ENCODE measurements at regions not wholly inside any gene's neighbourhood (a gene's known extent, or its start where the extent isn't known, plus 50 kb on each side); places are given as distances from the start of the nearest gene placed in this dataset.
"Not testable (repeated sequence)": the region's sequence is repeated elsewhere in the genome, so short reads cannot be mapped to it uniquely, and the experiment has no call there.

DNA sequence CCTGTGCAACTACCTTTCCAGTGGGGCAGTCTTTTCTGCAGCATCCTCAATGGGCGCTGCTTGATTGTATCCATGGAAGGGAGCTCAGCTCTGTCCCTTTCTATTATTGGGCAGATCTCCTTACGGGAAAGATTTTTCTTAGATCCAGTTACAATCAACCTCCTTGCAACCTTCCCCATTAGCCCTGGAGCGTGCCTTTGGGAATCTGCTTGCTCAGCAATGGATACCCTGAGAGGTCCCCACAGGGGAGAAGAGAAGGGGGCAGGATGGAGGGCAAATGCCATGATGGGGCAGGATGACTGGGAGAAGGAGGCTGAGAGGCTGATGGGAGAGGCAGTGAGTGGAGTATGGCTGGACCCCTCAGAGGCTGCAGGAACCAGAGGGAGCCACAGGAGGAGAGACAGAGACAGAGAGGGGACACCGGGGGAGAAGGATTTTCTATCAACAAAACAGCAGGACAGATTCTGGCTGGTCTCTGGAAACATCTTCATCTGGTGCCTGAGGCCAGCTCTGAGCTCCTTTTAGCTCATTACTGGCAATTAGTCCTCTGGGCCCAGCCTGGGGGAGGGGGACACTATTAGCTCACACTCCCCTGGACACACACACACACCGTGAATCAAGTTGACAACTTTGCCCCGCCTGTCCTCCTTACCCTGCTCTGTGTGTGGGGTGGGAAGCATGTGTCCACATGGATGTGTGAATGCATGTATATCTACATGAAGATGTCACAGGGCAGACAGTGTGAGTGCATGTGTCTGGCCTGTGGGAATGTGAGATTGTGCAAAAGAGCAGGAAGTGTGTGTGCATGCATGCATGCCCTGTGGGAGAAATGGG is 80.8 kb upstream of the PAX2 start:
- no peak for DNase-seq

DNA sequence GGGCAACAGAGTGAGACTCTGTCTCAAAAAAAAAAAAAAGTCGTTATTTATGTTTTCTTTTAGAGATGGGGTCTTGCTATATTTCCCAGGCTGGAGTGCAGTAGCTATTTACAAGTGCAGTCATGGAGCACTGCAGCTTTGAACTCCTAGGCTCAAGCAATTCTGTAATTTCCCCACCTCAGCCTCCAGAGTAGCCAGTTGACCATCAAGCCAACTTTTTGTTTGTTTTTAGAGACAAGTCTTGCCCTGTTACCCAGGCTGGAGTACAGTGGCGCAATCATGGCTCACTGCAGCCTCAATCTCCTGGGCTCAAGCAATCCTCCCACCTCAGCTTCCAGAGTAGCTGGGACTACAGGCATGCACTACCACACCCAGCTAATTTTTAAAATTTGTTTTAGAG is 78.7 kb upstream of the PAX2 start:
- DNase-seq: not testable (repeated sequence)

DNA sequence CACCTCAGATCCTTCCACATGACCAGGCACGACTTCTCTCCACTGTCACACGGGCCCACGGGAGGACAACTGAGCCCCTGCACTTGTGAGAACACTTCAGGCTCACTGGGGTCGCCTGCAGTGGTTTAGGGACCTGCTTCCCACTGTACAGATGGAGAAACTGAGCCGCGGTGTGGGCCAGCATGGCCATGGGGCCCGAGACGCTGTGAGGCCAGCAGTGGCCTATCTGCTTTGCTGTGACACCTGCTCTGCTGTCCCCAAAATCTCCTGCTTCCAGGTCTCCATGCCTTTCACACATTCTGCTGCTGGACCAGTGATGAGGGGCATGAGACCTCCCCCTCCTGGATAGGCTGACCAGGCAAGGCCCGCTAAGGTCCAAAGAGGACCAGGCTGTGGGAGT is 75.8 kb upstream of the PAX2 start:
- no peak for DNase-seq

DNA sequence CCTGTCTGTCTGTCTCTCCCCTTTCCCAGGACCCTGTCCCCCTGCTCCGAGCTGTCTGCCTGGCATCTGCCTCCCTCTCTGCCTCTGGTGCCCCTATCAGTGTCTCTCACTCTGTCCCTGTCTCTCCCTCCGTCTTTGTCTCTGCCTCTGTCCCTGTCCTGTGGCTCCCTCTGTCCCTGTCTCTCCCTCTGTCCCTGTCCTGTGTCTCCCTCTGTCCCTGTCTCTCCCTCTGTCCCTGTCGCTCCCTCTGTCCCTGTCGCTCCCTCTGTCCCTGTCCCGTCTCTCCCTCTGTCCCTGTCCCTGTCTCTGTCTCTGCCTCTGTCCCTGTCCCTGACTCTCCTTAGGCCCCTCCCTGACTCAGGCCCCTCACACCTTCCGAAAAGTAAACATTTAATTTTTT is 75.0 kb upstream of the PAX2 start:
- no peak for DNase-seq

DNA sequence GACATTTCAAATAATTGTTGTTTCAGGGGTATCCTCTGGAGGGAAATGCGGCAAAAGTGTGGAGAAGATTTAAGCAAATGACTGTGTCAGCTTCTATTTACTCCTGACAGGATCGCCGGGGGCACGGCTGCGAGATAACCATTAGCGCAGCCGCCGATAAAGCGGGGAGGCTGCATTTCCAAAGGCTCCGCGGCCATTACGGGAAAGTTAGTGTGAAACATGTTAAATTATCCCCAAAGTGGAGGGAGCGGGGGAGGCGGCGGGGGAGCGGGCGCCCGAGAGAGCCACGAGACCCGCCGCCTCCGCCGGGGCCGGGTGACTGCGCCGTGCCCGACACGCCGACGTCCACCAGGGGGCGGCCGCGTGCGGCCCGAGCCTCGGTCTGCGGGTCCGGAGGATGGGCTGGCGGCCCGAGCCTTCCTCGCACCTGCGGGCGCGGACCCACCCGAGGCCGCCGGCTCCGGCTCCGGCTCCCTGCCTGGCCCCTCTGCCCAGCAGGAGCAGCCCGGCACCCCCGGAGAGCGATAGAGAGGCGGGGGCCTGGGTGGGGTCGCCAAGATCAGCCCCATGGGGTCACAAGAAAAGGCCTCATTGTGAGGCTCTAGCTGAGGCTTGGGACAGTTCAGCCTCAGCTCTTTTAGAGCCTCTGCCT is 74.4 kb upstream of the PAX2 start:
- DNase-seq: no peak

DNA sequence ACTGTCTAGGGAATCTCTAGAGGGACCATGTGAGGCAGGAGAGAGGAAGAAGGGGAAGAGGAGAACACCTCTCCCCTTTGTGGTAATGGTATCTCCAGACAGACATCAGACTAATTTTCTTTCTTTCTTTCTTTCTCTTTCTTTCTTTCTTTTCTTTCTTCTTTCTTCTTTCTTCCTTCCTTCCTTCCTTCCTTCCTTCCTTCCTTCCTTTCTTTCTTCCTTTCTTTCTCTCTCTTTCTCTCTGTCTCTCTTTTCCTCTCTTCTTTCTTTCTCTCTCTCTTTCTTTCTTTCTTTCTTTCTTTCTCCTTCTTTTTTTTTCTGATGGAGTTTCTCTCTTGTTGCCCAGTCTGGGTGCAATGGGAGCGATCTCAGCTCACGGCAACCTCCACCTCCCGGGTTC is 73.2 kb upstream of the PAX2 start:
- DNase-seq: no peak

DNA sequence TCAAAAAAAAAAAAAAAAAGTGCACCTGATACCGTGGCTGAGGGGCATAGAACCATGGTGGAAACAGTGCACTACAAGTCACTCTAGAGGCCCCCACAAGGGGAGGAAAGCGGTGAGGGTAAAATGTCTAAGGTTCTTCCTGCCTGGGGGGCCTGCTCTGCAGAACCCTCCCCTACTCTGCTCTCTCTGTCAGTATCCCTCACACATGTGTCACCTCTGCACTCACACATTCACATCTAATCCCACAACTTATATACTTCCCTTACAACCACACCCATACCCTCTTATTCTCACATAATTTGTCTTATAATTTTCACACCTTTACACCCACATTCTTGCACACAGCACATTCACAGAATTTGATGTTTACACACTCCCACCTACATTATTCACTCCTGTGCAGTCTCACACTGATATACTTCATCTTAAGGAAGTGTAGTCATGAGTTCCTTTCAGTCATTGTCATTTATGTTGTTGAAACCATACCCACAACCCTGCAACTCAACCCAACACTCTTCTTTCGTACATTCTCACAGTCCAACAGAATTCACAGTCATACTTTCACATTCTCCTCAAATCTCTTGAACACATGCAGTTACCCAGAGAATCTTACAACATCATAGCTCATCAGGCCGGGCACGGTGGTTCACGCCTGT is 68.0 kb upstream of the PAX2 start:
- DNase-seq: no peak

DNA sequence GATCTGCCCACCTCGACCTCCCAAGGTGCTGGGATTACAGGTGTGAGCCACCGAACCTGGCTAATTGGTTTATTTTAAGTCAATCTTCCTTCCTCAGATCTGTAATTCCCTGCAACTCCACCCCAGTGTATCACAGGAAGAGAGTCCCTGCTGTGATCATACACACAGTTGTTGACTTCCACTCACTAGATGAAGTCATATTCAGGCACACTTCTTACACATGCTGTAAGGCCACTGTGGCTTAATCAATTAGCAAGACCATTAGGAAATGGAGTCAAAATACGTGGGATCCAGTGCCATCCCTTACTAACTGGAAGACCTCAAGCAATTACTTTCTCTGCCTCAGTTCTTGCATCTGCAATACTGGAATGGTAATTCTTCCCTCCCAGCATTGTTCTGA is 66.1 kb upstream of the PAX2 start:
- no peak for DNase-seq

DNA sequence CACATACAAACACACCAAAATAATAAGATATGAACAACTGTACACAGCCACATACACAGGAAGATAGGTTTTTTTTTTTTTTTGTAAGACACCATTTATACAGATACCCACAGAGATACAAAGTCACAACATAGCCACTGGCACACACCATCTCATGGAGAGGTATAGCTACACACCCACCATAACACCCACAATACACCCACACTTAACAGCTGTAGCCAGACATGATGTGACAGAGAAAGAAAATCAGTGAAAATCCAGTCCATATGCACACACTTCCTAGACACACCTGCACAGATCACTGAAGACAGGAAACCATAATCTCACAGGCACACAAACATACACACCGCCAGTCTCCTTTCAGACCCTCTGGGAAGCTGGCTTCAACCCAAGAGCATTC is 62.4 kb upstream of the PAX2 start:
- DNase-seq: no peak

DNA sequence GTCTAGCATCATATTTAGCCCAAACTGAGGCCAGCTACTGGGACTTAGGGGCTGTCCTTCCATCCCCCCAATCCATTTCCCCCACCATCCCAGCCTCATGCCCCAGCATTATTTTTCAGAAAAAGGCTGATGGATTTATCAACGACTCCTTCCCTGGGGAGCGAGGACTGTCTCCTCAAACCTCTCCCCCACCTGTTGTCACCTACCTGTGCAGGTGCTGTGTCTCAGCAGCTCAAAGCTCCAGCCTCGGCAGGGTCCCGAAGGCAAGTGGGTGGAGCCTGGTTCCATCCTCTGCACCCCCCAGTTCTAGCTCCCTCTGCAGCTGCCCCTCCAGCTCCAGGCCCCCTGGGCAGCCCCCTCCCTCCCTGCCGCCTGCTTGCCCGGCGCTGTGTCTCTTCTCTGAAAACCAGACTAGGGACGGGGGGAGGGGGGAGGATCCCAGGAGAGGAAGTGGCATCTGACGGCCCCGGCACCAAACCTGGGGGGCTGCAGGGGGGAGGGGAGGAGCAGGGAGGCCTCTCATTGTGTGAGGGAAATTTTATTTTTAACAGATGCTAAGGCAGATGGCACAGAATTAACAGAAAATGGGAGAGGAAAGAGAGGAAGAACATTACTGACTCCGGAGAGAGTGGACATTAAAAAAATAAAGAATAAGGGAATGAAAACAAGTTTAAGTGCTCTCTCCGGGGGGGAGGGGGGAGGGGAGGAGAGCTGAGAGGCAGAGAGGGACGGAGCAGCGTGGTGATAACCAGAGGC is 61.7 kb upstream of the PAX2 start:
- DNase-seq: no peak

DNA sequence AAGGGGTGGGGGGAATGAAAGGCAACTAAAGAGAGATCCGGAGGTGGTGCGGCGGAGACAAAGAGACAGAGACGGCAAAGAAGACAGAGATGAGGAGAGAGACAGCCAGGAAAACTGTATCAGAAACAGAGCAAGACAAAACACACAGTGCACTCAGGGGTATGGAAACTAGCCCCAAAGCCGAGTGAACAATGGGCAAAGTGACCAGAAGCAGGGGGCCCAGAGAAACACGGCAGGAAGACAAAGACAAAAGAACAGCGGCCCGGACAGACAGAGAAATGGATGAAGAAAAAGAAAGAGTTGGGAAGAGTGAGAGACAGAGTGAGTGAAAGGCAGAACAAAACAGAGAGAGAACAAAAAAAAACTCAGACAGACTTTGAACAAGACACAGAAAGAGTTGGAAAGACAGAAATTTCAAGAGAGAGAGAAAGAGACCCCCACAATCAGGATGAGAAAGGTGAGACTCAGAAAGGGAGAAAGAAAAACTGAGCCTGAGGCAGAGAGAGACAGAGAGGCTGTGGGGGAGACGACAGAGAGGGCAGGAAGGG is 60.6 kb upstream of the PAX2 start:
- DNase-seq: no peak

DNA sequence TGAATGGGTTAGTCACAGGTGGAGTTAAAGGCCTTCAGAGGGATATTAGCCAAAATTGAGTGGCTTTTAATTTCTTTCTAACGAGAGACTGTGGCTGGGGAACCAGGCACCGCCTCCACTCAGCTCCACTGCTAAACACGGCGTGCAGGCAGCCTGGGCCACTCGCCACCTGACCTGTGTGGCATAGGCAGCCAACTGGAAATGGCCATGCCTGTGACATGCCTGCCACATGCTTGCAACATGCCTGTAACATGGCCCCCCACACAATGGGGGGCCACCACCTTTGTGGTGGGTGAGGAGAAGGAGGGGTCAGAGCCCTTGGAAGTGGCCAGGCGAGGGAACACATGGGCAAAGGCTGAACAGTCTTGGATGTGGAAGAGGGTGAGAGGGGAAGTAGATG is 60.1 kb upstream of the PAX2 start:
- no peak for DNase-seq

DNA sequence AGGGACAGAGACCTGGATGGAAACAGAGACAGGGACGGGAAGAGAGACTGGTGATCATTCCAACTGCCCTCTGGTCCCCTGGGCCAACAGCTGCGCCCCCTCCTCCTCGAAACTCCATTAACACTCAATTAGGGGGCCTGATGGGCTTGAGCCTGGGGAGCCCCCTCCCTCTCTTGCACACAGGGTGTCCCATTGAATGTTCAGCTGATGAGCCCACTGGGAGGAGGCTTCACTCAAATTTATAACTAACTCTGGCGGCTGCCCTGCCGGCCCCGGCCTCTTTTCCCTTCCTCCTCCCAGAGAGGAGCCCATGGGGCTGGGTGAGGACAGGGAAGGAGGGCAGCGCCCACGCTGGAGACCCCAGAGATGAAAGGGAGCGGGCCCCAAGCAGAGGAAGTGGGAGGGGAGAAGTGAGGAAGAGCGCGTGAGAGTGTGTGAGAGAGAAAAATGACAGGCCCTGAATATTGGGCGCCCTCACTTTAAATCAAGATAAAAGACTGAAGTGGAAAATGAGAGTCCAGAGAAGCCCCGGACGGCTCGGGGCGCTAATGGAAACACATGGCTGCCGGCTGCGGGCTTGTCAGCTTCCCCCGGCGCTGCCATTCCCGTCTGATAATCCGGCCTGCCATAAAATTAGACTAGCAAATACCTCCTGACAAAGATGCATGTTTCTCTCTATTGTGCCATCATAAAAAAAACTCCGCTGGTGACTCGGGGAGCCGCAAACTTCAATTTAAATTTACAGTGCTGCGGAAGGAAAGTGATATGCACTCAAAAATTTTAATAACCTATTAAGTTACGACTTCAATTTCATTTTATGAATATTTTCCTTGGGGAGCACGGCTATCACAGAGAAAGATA is 58.0 kb upstream of the PAX2 start:
- DNase-seq: no peak

DNA sequence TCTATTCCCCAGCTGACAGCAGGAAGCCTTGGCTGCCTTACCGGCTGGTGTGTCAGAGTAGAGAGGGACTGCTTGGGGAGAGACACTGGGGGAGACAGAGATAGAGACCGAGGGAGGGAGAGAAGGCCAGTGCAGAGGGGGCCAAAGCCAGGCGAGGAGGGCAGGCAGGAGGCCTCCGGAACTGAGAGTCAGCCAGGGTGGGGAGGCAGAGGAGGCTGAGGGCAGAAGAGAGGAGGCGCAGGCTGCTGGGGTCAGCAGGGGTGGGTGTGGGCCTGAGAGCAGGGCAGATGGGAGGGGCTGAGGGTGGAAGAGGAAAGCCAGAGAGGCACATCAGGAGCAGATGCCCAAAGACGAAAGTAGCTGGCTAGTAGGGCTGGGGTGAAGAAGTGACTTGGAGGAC is 57.2 kb upstream of the PAX2 start:
- DNase-seq: no peak

DNA sequence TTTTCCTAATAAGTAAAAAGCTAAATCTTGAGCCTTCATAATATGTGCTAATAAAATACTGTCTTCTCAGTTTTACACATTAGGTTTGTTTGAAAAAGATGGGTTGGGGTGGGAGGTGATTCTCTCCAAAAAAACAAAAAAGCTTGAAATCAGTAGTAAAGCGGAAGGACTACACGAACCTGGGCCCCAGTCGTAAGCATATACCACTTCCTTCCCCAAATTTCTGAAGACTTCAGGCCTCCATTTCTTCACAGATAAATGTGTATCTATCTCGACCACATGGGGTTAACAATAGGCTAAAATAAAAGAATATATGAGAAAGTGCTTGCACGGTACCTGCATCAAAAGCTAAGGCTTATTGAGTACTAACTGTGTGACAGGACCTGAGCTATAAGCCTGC is 51.6 kb upstream of the PAX2 start:
- DNase-seq: no peak

Measured in left hindlimb (tissue), 1 donor.